ENCODE measurements at regions not wholly inside any gene's neighbourhood (a gene's known extent, or its start where the extent isn't known, plus 50 kb on each side); places are given as distances from the start of the nearest gene placed in this dataset.

DNA sequence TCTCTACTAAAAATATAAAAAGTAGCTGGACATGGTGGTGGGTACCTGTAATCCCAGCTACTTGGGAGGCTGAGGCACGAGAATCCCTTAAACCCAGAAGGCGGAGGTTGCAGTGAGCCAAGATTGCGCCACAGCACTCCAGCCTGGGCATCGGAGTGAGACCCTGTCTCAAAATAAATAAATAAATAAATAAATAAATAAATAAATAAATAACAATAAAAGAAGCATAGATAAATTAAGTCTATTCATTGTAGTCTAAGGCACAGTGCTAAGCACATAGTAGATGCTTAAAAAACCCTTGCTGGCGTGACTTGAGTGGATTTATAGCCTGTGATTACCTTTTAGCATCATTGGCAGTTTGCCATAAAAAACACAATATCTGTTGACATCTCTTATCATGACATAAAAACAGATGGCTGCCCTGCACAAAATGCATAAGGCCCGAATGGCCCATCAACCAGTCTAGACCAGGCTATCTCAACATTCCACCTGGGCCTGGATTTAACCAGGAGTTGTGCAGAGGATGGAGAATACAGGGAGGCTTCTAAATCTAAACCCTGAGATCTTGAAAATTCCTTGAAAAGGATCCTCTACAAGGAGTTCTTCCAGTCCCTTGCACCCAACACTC, 94.9 kb downstream of the PRLHR start:
- Mint-ChIP-seq H3K36me3 (ENCODE audit: low read depth) (no peaks in the 10 kb centered on the region), H3K27ac (no peak overlapping the region), H3K27me3 (ENCODE audit: low read depth, poor library complexity) (peaks cover 3% of the 10 kb centered on the region), H3K9me3 (no peaks in the 10 kb centered on the region), H3K4me1 (peaks cover 11% of the 10 kb centered on the region), H3K4me3 (no peak overlapping the region)
- no peak for DNase-seq
- TF ChIP-seq, protein P1, sequence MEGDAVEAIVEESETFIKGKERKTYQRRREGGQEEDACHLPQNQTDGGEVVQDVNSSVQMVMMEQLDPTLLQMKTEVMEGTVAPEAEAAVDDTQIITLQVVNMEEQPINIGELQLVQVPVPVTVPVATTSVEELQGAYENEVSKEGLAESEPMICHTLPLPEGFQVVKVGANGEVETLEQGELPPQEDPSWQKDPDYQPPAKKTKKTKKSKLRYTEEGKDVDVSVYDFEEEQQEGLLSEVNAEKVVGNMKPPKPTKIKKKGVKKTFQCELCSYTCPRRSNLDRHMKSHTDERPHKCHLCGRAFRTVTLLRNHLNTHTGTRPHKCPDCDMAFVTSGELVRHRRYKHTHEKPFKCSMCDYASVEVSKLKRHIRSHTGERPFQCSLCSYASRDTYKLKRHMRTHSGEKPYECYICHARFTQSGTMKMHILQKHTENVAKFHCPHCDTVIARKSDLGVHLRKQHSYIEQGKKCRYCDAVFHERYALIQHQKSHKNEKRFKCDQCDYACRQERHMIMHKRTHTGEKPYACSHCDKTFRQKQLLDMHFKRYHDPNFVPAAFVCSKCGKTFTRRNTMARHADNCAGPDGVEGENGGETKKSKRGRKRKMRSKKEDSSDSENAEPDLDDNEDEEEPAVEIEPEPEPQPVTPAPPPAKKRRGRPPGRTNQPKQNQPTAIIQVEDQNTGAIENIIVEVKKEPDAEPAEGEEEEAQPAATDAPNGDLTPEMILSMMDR (IDR thresholded peaks at IDR 0.05) = no peak

DNA sequence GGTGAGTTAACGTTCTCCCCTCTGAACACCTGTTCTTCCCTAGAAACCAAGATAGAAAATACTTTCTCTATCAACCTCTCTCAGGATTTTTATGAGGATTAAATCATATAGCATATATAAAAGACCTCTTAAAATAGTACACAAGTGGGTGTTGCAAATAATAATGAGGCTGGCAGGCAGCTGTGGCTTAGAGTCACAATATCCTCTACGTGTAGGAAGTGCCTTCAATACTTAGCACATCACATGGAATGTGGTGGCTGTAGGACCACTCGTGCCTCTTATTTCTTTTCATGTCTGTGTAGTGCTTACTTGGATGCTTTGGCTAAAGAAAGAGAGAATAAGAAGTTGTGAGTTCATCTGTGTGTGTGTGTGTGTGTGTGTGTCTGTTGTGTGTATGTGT, 96.3 kb downstream of the PRLHR start:
- Mint-ChIP-seq H3K4me3 (no peak overlapping the region), H3K27me3 (ENCODE audit: low read depth, poor library complexity) (peaks cover 3% of the 10 kb centered on the region), H3K9me3 (no peaks in the 10 kb centered on the region), H3K4me1 (peaks cover 15% of the 10 kb centered on the region), H3K27ac (peak overlapping the region; percentile 27), H3K36me3 (ENCODE audit: low read depth) (no peaks in the 10 kb centered on the region)
- TF ChIP-seq, protein P1 (IDR thresholded peaks at IDR 0.05) = no peak
- DNase-seq = no peak

DNA sequence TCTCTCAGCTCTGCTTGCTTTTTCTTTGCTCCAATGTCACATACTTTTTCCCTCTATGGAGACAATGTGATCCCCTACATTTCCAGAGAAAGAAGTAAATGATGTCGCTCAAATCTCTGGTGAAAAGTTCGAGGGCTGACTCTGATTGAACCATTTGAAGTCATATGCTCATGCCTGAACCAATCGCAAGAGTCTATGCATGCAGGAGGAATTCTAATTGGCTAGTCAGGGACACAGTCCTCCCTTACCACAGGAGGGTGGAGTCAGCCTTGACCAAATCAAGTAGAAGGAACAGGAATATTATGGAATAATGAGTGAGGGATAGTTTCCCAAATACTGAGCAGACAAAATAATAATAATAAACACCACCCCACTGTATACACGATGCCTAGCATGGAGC, 96.8 kb downstream of the PRLHR start:
- Mint-ChIP-seq H3K4me3 (no peak overlapping the region), H3K27me3 (ENCODE audit: low read depth, poor library complexity) (peaks cover 3% of the 10 kb centered on the region), H3K27ac (no peak overlapping the region), H3K36me3 (ENCODE audit: low read depth) (no peaks in the 10 kb centered on the region), H3K4me1 (peaks cover 16% of the 10 kb centered on the region), H3K9me3 (no peaks in the 10 kb centered on the region)
- TF ChIP-seq, protein P1 (IDR thresholded peaks at IDR 0.05) = no peak
- no peak for DNase-seq

DNA sequence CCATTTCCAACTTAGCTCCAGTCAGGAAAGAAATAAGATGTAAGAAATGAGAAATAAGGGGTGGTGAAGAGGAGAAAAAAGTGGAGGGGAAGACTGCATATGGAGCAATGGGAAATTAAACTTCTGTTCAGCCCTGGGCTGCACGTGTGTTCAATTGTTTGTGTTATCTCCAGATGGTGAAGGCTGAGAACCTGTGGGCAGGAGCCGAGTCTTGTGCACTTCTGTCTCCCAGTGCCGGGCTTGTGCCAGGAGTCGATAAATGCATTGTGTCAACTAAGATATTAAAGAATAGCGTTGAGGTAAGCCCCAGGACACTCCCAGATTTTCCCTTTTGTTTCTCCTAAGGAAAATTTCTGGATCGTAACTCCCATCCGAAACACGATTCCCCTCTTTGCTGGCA, 98.2 kb downstream of the PRLHR start:
- Mint-ChIP-seq H3K4me3 (no peak overlapping the region), H3K36me3 (ENCODE audit: low read depth) (no peaks in the 10 kb centered on the region), H3K27ac (no peak overlapping the region), H3K27me3 (ENCODE audit: low read depth, poor library complexity) (peaks cover 3% of the 10 kb centered on the region), H3K9me3 (no peaks in the 10 kb centered on the region), H3K4me1 (peaks cover 16% of the 10 kb centered on the region)
- DNase-seq = no peak
- TF ChIP-seq, protein P1 (IDR thresholded peaks at IDR 0.05) = no peak

DNA sequence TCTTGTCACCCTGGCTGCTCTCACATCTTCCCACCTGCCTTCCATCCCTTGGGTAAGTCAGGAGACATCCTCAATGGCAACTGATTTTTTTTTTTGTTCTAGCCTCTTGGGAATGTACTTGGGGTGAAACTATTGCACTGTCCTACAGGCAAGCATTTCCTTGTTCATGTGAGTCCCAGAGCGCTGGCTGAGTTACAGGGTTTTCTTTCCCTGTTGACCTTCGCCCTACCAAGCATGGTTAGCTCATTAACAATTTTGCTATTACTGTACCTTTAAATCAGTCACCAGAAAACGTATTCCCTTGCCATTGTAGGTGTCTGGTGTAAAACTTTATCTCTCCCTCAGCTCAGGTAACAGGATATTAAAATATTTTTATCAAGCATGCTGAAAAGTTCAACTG, 98.9 kb downstream of the PRLHR start:
- H3K4me3 Mint-ChIP-seq = no peak overlapping the region
- no peaks in the 10 kb centered on the region for H3K9me3 Mint-ChIP-seq
- H3K36me3 Mint-ChIP-seq (ENCODE audit: low read depth) = no peaks in the 10 kb centered on the region
- DNase-seq = no peak
- peaks cover 16% of the 10 kb centered on the region for H3K4me1 Mint-ChIP-seq
- TF ChIP-seq, protein P1 (IDR thresholded peaks at IDR 0.05) = no peak
- H3K27me3 Mint-ChIP-seq (ENCODE audit: low read depth, poor library complexity) = peaks cover 3% of the 10 kb centered on the region
- no peak overlapping the region for H3K27ac Mint-ChIP-seq

DNA sequence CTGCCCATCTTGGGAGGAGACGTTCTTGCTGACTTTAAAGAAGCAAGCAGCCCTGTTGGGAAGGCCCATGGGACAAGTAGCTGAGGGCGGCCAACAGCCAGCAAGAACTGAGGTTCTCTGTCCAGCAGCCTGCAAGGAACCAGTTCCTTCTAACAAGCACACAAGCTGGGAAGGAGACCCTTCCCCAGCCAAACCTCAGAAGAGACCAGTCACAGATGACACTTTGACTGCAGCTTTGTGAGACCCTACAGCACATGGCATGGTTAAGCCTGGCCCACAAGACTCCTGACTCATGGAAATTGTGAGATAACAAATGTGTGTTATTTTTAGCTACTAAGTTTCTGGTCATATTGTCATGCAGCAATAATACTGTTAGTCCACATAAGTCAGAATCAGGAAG, 99.9 kb downstream of the PRLHR start:
- Mint-ChIP-seq H3K36me3 (ENCODE audit: low read depth) (no peaks in the 10 kb centered on the region), H3K4me3 (no peak overlapping the region), H3K9me3 (peaks cover 9% of the 10 kb centered on the region), H3K4me1 (peaks cover 16% of the 10 kb centered on the region), H3K27ac (no peak overlapping the region), H3K27me3 (ENCODE audit: low read depth, poor library complexity) (peaks cover 3% of the 10 kb centered on the region)
- TF ChIP-seq, protein P1 (IDR thresholded peaks at IDR 0.05) = no peak
- no peak for DNase-seq
